ENCODE measurements at regions not wholly inside any gene's neighbourhood (a gene's known extent, or its start where the extent isn't known, plus 50 kb on each side); places are given as distances from the start of the nearest gene placed in this dataset.

DNA sequence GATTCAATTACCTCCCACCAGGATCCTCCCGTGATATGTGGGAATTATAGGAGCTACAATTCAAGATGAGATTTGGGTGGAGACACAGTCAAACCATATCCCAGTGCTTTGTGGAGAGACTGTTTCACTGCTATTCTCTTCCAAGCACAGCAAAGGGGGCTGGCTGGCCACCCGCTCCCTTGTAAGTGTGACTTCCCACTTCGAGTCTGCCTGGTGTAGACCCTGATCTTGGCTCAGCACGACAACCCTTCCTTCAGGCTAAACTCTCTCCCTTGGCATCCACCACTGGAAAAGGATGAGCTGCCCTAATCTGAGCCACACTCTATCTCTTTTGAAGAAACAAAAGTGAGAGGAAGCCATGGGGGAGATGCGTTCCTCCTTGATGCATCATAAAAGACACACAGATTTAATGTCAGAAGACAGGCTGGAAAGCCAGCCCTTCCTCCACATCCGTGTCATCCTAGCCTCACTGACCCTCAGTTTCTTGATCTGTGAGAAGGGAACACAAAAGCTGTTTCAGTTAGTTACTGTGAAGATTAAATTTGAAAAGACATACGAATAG is 64.7 kb upstream of the CDON start:
- TF ChIP-seq, protein P1, sequence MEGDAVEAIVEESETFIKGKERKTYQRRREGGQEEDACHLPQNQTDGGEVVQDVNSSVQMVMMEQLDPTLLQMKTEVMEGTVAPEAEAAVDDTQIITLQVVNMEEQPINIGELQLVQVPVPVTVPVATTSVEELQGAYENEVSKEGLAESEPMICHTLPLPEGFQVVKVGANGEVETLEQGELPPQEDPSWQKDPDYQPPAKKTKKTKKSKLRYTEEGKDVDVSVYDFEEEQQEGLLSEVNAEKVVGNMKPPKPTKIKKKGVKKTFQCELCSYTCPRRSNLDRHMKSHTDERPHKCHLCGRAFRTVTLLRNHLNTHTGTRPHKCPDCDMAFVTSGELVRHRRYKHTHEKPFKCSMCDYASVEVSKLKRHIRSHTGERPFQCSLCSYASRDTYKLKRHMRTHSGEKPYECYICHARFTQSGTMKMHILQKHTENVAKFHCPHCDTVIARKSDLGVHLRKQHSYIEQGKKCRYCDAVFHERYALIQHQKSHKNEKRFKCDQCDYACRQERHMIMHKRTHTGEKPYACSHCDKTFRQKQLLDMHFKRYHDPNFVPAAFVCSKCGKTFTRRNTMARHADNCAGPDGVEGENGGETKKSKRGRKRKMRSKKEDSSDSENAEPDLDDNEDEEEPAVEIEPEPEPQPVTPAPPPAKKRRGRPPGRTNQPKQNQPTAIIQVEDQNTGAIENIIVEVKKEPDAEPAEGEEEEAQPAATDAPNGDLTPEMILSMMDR (IDR thresholded peaks at IDR 0.05 in 4 of 5, conservative IDR thresholded peaks at IDR 0.05 in 1 of 5), result no peak
- no peak for TF ChIP-seq POLR2A (IDR thresholded peaks at IDR 0.05)

Measured in gastrocnemius medialis (tissue), 4 donors.